Trophoblast cell (in vitro differentiated cells and primary cell): ENCODE measurements at regions not wholly inside any gene's neighbourhood (a gene's known extent, or its start where the extent isn't known, plus 50 kb on each side); places are given as distances from the start of the nearest gene placed in this dataset.

ENCODE experiments used
- DNase-seq, 2 donors: peaks; one replicate each; pipeline ENCODE4 v3.0.0-alpha.2; 2016
- H2AFZ ChIP-seq: 2 replicates; pipeline ENCODE4 v1.6.1; 2013; ENCODE audit warnings: low read length, moderate library complexity, mild to moderate bottlenecking; ENCODE audit not compliant: insufficient read depth, poor library complexity
- H2AK5ac ChIP-seq: 2 replicates; pipeline ENCODE4 v1.6.1; 2013; ENCODE audit warnings: mild to moderate bottlenecking, low read length
- H2BK120ac ChIP-seq: 2 replicates; pipeline ENCODE4 v1.6.1; 2013; ENCODE audit warnings: low read length, mild to moderate bottlenecking, moderate library complexity; ENCODE audit not compliant: insufficient read depth, poor library complexity
- H2BK12ac ChIP-seq: 2 replicates; pipeline ENCODE4 v1.6.1; 2013; ENCODE audit warnings: mild to moderate bottlenecking, low read length, moderate library complexity
- H2BK5ac ChIP-seq: 2 replicates; pipeline ENCODE4 v1.6.1; 2013; ENCODE audit warnings: low read length, low read depth, moderate library complexity, mild to moderate bottlenecking; ENCODE audit not compliant: poor library complexity
- H3K14ac ChIP-seq: 2 replicates; pipeline ENCODE4 v1.6.1; 2013; ENCODE audit warnings: mild to moderate bottlenecking, low read length
- H3K18ac ChIP-seq: 2 replicates; pipeline ENCODE4 v1.6.1; 2013; ENCODE audit warnings: mild to moderate bottlenecking, low read length
- H3K23ac ChIP-seq: 2 replicates; pipeline ENCODE4 v1.6.1; 2013; ENCODE audit warnings: low read length
- H3K27ac ChIP-seq: 2 replicates; pipeline ENCODE4 v1.5.1; 2013; ENCODE audit warnings: low read depth, mild to moderate bottlenecking, inconsistent platforms, low read length, moderate library complexity
- H3K27me3 ChIP-seq: 2 replicates; pipeline ENCODE4 v1.6.1; 2013; ENCODE audit warnings: inconsistent platforms, mild to moderate bottlenecking, low read length, moderate library complexity; ENCODE audit not compliant: insufficient read depth
- H3K36me3 ChIP-seq, 2 experiments: 1 replicate in 1 of 2; 2 replicates in 1 of 2; pipeline ENCODE4 v1.6.1; 2013; ENCODE audit warnings: low read length in 2 of 2, mild to moderate bottlenecking in 2 of 2, moderate library complexity in 1 of 2; ENCODE audit not compliant: insufficient read depth in 2 of 2, control insufficient read depth in 1 of 2
- H3K4ac ChIP-seq: 2 replicates; pipeline ENCODE4 v1.6.1; 2013; ENCODE audit warnings: low read depth, mild to moderate bottlenecking, low read length, moderate library complexity
- H3K4me1 ChIP-seq, 2 experiments: 1 replicate in 1 of 2; 2 replicates in 1 of 2; pipeline ENCODE4 v1.6.1; 2013; ENCODE audit warnings: low read length in 2 of 2, mild to moderate bottlenecking in 2 of 2, moderate library complexity in 1 of 2; ENCODE audit not compliant: insufficient read depth in 2 of 2, control insufficient read depth in 1 of 2
- H3K4me2 ChIP-seq: 2 replicates; pipeline ENCODE4 v1.6.1; 2013; ENCODE audit warnings: inconsistent platforms, mild to moderate bottlenecking, low read length, moderate library complexity
- H3K4me3 ChIP-seq: 2 replicates; pipeline ENCODE4 v1.5.1; 2013; ENCODE audit warnings: mild to moderate bottlenecking, low read depth, low read length, inconsistent platforms
- H3K79me1 ChIP-seq: one replicate; pipeline ENCODE4 v1.6.1; 2013; ENCODE audit warnings: low read length
- H3K79me2 ChIP-seq: 2 replicates; pipeline ENCODE4 v1.6.1; 2013; ENCODE audit warnings: low read length, mild to moderate bottlenecking; ENCODE audit not compliant: control insufficient read depth, insufficient read depth, poor library complexity
- H3K9ac ChIP-seq: 2 replicates; pipeline ENCODE4 v1.6.1; 2013; ENCODE audit warnings: mild to moderate bottlenecking, low read length
- H3K9me3 ChIP-seq: 2 replicates; pipeline ENCODE4 v1.6.1; 2013; ENCODE audit warnings: low read depth, mild to moderate bottlenecking, control low read depth, inconsistent platforms, low read length; ENCODE audit not compliant: insufficient read depth
- H4K12ac ChIP-seq: 2 replicates; pipeline ENCODE4 v1.6.1; 2013; ENCODE audit warnings: low read depth, mild to moderate bottlenecking, low read length, moderate library complexity
- H4K8ac ChIP-seq: 2 replicates; pipeline ENCODE4 v1.6.1; 2013; ENCODE audit warnings: low read depth, mild to moderate bottlenecking, low read length, moderate library complexity
- H4K91ac ChIP-seq: one replicate; pipeline ENCODE4 v1.6.1; 2013; ENCODE audit warnings: low read depth, mild to moderate bottlenecking, low read length, moderate library complexity
- WGBS: extraction: QIAGEN DNeasy Blood & Tissue Kit; methylation state at CpG from one replicate; pipeline ENCODE4 v1.1.7; 2013; ENCODE audit warnings: missing lambda C conversion rate; ENCODE audit not compliant: insufficient read length, insufficient coverage; ENCODE audit errors: extremely low coverage; 5-methylcytosine and 5-hydroxymethylcytosine counted together

- Histone ChIP-seq H3K27me3 (no peaks in the 10 kb centered on the region), H3K4me2 (no peak overlapping the region), H3K79me2 (no peaks in the 10 kb centered on the region), H3K27ac (no peak overlapping the region), H4K8ac (no peak overlapping the region), H3K36me3 (no peaks in the 10 kb centered on the region), H3K4me1 (no peaks in the 10 kb centered on the region), H3K9me3 (peaks cover 5% of the 10 kb centered on the region), H2BK5ac (no peak overlapping the region), H3K79me1 (no peaks in the 10 kb centered on the region), H3K9ac (no peak overlapping the region), H2AK5ac (no peak overlapping the region), H2BK120ac (no peak overlapping the region), H3K18ac (no peak overlapping the region), H4K91ac (no peak overlapping the region), H2BK12ac (no peak overlapping the region), H2AFZ (no peak overlapping the region), H3K4ac (no peak overlapping the region), H3K4me3 (no peak overlapping the region), H4K12ac (no peak overlapping the region), H3K23ac (no peak overlapping the region), H3K14ac (no peak overlapping the region)
- WGBS, result no CpG with 5 or more reads among the region's 4 CpGs
- no peak for DNase-seq
Observed at GRCh38 chr19:33953592-33953991, 156.9 kb downstream of the KCTD15 start.

- no peak overlapping the region for H4K12ac ChIP-seq
- no peak overlapping the region for H4K91ac ChIP-seq
- no peak overlapping the region for H2BK120ac ChIP-seq
- peaks cover 2% of the 10 kb centered on the region for H3K9me3 ChIP-seq
- no peaks in the 10 kb centered on the region for H3K4me1 ChIP-seq
- no peak overlapping the region for H3K4ac ChIP-seq
- H4K8ac ChIP-seq, result no peak overlapping the region
- no peak overlapping the region for H3K4me3 ChIP-seq
- no peaks in the 10 kb centered on the region for H3K79me2 ChIP-seq
- H2BK12ac ChIP-seq, result no peak overlapping the region
- WGBS, result no CpG with 5 or more reads among the region's 2 CpGs
- no peaks in the 10 kb centered on the region for H3K36me3 ChIP-seq
- H3K4me2 ChIP-seq, result no peak overlapping the region
- no peak for DNase-seq
- H3K79me1 ChIP-seq, result no peaks in the 10 kb centered on the region
- H3K14ac ChIP-seq, result no peak overlapping the region
- no peak overlapping the region for H3K27ac ChIP-seq
- no peak overlapping the region for H2AFZ ChIP-seq
- H2AK5ac ChIP-seq, result no peak overlapping the region
- no peak overlapping the region for H2BK5ac ChIP-seq
- no peak overlapping the region for H3K9ac ChIP-seq
- H3K23ac ChIP-seq, result no peak overlapping the region
- no peaks in the 10 kb centered on the region for H3K27me3 ChIP-seq
- H3K18ac ChIP-seq, result no peak overlapping the region
Observed at GRCh38 chr19:33954686-33955085, 158.0 kb downstream of the KCTD15 start.

GRCh38 chr19:33956941-33957340, 160.3 kb downstream of the KCTD15 start:
- Histone ChIP-seq H4K12ac (no peak overlapping the region), H3K4me3 (no peak overlapping the region), H3K79me1 (no peaks in the 10 kb centered on the region), H3K36me3 (no peaks in the 10 kb centered on the region), H2BK5ac (no peak overlapping the region), H3K27me3 (no peaks in the 10 kb centered on the region), H4K91ac (no peak overlapping the region), H3K79me2 (no peaks in the 10 kb centered on the region), H2AFZ (no peak overlapping the region), H3K4me1 (no peaks in the 10 kb centered on the region), H3K4ac (no peak overlapping the region), H3K9ac (no peak overlapping the region), H3K23ac (no peak overlapping the region), H3K9me3 (peaks cover 2% of the 10 kb centered on the region), H3K14ac (no peak overlapping the region), H3K27ac (no peak overlapping the region), H2AK5ac (no peak overlapping the region), H2BK12ac (no peak overlapping the region), H4K8ac (no peak overlapping the region), H3K4me2 (no peak overlapping the region), H2BK120ac (no peak overlapping the region), H3K18ac (no peak overlapping the region)
- DNase-seq, result no peak
- no CpG with 5 or more reads among the region's 6 CpGs for WGBS

GRCh38 chr19:33957804-33958203, 161.1 kb downstream of the KCTD15 start:
- Histone ChIP-seq H3K23ac (no peak overlapping the region), H4K91ac (no peak overlapping the region), H3K36me3 (no peaks in the 10 kb centered on the region), H3K27ac (no peak overlapping the region), H3K4me1 (no peaks in the 10 kb centered on the region), H2AFZ (no peak overlapping the region), H3K79me1 (no peaks in the 10 kb centered on the region), H4K8ac (no peak overlapping the region), H3K9ac (no peak overlapping the region), H4K12ac (no peak overlapping the region), H3K4me3 (no peak overlapping the region), H3K14ac (no peak overlapping the region), H3K9me3 (peaks cover 2% of the 10 kb centered on the region), H3K27me3 (no peaks in the 10 kb centered on the region), H2BK5ac (no peak overlapping the region), H2BK120ac (no peak overlapping the region), H3K4ac (no peak overlapping the region), H2BK12ac (no peak overlapping the region), H2AK5ac (no peak overlapping the region), H3K18ac (no peak overlapping the region), H3K79me2 (no peaks in the 10 kb centered on the region), H3K4me2 (no peak overlapping the region)
- WGBS, result no CpG with 5 or more reads among the region's 2 CpGs
- DNase-seq, result no peak
